NCI-H1092 treated with DMSO at 0.1 percent for 48 hours (cell line): ENCODE measurements at regions not wholly inside any gene's neighbourhood (a gene's known extent, or its start where the extent isn't known, plus 50 kb on each side); places are given as distances from the start of the nearest gene placed in this dataset.
"Not testable (repeated sequence)": the region's sequence is repeated elsewhere in the genome, so short reads cannot be mapped to it uniquely, and the experiment has no call there.

Experiments
- DNase-seq: peaks from one replicate; lab custom pipeline; 2025; lab: John Stamatoyannopoulos, UW

DNA sequence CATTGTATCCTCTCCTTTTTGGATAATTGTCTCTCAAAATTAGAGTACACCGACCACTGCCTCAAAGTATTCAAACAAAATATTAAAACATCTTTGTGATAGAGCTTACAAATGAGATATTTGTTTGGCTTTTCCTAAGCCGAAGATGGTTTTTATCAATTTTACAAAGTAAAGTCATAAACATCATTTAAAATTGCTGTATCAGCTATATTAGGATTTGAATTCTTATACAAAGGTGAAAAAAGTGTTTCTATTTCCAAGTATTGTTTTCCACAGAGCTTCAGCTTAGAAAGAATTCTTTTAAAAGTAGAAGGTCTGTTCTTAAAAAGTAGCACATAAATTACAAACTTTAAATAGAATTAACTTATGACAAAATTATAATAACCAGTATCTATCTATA lies 116.6 kb upstream of the IFNE start:
- DNase-seq, result no peak

DNA sequence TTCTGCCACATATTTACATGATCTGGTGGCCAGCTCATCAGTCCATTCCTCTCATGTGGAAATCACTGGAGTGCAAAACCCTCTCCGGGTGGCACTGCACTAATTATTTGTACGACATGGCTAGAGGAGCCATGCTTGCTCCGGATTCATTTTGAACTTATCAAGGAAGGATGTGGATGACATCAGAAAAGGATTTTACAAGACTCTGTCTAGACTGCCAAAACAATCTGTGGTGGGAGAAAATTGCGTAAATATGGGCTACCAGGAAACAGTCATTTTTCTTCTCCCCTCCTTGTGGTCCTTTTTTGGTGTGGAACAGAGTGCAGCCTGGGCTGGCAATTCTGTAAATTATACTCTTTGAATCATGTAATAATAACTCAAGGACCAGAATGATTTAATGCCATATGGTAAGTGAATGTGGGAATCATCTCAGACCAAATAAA lies 123.4 kb upstream of the IFNE start:
- DNase-seq, result no peak

DNA sequence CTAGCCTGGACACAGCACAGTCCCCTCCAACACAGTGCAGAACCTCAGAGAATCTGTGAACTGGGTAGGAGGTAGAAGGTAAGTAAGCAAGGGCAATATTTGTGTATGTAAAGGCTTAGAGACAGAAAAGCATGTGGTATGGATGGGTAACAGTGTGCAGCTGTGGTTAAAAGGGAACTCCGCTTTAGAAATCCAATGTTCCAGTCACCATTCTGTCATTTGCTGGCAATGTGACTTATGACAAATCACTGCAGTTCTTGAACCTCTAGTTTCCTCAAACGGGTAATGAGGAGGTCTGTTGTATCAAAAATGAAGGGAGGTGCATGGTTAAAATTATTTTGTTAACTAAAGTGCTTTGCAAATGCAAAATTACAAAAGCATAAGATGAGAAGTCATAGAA lies 125.5 kb upstream of the IFNE start:
- no peak for DNase-seq

DNA sequence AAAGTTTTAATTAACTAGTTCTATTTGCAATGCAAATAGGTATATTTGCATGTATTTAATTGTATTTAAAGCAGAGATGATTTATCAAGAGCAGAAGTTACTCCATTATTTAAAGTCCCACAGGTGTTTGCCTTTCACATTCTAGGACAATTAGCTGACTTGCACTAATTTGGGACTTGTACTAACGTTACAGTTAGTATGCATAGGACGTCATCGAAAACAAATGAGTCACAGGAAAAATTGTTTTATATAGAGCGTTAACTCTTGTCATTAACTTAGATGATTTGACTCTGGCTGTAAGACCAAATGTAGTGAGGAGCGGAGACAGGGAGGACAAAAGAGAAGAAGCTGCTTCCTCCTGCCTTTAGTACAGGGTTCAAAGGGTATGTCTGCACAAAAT lies 126.1 kb upstream of the IFNE start:
- no peak for DNase-seq

DNA sequence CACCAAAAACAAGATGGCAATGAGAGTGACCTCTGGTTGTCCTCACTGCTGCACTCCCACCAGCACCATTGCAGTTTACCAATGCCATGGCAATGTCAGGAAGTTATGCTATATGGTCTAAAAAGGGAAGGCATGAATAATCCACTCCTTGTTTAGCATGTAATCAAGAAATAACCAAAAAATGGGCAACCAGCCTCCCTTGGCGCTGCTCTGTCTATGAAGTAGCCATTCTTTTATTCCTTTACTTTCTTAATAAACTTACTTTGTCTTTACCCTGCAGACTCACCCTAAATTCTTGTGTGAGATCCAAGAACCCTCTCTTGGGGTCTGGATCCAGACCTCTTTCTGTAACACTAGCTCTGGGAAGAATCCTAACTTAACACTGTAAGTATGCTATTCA lies 127.4 kb upstream of the IFNE start:
- no peak for DNase-seq

DNA sequence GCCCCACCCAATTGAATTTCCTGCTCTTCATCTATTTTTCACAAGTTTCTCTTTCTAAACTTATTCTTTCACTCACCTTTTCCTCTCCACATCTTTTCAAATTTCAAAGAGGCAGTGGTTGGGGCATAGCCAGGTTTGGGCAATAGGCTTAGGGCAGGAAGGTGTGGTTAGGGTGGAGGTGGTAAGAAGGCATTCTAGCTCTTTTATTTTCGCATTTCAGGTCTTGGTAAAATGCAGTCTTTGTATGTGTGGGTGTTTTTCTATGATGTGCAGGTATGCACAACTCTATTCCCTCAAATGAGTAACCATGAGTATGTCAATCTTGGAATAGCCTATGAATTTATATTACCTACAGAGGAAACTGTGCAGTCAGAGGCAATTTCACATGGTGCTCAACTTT lies 129.8 kb upstream of the IFNE start:
- DNase-seq, result no peak

DNA sequence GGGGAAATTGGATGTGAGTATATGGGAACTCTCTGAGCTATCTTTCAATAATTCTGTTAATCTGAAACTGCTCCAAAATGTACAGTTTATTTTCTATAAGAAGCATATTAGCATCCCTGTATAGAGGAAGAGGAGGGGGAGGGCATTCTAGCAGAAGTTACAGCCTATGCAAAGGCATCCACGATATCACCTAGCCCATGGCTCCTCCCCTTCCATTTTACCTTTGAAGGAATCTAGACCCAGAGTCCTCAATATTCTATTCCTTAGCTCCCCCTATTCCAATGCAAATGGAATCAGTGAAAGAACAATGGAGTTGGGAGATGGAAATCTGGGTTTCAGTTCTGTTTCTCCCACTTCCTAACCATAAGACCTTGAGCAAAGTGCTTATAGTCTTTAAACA lies 132.9 kb upstream of the IFNE start:
- DNase-seq, result no peak

DNA sequence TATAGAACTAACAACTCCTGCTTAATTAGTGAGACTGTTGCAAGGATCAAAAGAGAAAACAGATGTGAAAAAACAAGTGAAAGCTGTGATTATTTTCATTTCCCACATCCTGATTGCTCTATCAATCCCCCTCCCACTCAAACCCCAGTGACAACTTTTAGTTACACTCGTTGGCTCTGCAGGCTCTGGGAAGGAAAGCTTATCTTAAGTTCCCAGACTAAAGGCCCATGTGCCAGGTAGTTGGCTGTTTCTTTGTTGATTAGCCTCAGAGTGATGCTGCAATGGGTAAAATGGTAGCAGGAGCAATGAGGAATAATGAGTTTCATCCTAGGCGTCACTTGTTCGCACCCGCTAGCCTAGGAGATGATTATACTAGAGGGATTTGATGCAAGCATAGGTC lies 133.3 kb upstream of the IFNE start:
- DNase-seq, result no peak

DNA sequence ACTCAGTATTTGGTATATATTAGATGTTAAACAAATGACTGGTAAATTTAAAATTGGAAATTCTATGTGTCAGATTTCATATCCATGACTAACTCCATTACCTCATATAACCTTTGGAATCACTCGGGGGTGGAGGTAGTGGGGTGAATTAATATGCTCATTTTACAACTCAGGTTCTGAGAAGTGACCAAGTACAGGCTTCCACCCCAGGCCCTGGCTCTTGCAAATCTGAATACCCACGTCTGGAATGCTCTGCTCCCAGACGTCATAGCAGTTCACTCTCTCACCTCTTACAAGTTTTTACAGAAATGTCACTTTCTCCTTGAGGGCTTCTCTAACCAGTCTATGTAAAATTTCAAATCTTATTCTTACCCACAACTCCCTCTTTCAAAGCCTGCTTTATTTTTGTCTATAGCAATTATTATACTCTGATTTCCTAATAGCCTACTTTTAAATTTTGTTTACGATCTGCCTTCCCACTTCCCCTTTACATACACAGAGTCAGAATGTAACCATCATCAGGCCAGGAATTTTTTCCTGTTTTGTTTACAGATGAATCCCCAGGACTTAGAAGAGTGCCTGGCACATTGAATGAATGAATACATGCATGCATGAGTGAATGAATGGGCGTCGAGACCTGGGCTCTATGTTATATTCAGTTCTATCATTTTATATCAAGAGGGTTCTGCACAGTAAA lies 134.1 kb upstream of the IFNE start:
- no peak for DNase-seq

DNA sequence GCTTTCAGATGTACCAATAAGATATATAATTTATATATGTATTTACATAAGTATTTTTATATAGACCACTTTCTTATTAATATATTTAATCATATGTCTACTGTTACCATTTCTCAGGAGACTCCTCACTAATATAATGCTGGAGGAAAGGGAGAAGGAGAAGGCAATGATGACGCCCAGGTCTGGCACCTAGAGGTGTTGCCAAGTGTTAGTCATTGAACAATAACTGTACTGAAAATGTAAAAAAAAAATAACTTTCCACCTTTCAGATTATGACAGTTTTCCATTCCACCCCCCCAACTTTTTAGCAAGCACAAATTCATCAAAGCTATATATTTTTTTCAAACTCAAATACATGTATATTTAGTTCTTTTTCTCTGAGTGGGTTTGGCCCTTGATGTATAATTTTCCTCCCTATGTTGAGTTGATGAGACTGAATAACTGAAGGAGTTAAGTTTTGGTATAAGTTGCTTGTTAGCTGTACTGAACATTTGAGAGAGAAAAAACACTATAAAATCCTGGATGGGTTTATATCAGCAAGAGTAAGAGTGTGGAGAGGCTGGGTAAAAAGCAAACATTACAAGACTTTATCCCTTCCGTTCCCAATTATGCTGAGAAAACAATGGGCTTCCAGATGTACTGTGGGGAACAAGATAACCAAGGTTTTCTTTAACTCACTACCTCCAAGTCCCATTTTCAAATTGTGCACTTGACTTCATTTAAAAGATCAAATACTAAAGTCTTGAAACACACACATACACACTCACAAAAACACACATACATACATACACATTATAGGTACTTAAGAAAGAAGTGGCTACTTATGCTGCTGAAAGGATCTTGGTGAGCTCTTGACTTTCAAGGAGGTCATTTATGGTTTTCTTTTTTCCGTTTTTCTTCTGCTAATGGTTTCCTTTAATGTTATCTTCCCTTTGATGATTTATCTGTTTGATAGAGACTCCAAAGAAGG lies 142.8 kb upstream of the IFNE start:
- DNase-seq, result no peak

DNA sequence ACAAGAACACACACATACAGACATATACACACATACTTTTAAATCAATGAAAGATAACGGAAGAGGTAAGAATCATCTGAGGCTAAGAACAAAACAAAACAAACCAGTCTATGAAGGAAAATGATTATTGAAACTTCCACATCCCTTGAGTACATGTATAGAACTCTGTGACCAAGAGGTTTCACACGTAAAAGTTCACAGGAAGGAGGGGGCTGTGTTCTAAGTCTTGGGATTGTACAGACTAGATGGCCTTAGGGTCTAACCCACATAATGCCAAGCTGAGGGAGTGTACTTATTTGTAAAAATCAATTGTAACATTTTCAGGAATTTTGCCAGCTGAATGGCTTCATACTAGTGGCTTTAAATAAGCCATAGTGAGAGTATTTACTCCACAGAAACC lies 144.4 kb upstream of the IFNE start:
- no peak for DNase-seq

DNA sequence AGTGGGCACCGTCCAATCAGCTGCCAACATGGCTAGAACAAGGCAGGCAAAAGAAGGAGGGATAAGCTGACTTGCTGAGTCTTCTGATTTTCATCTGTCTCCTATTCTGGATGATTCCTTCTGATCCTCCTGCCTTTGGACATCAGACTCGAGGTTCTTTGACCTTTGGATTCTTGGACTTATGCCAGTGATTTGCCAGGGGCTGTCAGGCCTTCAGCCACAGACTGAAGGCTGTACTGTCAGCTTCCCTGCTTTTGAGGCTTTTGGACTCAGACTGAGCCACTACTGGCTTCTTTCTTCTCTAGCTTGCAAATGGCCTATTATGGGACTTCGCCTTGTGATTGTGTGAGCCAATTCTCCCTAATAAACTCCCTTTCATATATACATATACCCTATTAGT lies 146.8 kb upstream of the IFNE start:
- DNase-seq, result not testable (repeated sequence)

DNA sequence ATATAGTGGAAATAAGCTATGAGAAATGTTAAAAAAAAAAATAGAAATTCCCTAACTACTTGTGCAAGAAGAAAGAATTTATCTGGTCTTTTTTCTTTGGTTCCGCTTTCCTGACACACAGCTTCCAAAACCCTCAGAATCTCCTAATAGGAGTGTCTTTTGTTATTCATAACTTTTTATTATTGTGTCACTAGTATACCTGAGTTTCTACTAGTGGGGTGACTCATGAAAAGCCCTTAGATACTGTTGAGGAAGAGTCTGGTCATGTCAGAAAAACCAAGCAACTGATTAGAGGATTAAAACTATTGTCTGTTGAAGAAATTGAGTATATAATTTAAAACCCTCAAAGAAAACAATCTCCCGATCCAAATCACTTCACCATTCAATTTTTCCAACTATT lies 152.8 kb upstream of the IFNE start:
- DNase-seq, result no peak

DNA sequence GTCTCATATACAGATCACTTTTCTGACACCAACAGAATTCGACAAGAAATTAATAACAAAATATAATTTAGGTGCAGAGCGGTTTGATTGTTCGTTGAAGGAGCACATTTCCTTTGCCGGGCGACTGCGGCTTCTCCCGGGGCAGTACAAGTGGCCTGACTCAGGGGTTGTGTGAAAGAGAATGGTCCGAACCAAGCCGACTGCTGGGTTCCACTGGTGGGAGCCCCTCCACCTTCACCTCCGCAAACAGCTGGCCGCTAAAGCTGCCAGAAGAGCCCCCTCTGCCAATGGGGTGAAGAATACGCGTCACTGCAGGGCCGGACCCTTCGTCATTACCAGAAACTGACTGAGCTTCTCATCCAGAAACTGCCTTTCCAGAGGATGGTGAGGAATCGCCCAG lies 156.0 kb upstream of the IFNE start:
- DNase-seq, result no peak

DNA sequence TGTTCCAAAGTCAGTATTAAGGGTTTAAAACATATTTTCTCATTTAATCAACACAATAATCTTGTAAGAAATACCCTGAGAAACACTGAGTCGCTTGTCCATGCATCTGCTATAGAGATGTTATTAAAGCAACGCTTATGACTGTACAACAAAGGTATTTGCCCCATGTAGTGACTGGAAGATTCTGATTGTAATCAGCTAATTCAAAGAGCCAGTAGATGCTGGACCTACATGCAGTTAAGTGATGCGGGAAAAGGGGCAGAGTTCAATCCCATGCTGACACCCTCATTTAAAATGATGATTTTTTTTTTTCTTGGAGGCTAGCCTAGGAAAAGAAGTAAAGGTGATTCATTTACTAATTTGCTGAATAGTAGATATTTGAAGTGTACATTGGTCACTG lies 149.3 kb upstream of the MTAP start:
- no peak for DNase-seq

DNA sequence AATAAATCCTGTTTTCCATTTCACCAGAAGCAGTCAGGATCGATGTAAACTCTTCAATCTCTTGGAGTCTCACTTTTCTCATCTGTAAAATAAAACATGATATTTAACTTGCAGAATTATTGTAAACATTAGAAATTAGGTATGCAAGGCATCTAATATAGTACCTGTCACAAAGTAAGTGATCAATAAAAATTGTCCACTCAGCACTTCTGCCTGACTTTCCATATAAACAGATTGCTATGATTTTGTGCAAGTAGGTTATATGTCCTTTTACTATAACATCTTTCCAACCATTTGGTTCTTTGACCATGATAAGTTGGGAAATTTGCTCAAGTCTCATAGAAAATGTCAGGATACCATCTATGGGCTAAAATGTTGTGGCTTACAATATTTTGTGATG lies 148.8 kb upstream of the MTAP start:
- no peak for DNase-seq

DNA sequence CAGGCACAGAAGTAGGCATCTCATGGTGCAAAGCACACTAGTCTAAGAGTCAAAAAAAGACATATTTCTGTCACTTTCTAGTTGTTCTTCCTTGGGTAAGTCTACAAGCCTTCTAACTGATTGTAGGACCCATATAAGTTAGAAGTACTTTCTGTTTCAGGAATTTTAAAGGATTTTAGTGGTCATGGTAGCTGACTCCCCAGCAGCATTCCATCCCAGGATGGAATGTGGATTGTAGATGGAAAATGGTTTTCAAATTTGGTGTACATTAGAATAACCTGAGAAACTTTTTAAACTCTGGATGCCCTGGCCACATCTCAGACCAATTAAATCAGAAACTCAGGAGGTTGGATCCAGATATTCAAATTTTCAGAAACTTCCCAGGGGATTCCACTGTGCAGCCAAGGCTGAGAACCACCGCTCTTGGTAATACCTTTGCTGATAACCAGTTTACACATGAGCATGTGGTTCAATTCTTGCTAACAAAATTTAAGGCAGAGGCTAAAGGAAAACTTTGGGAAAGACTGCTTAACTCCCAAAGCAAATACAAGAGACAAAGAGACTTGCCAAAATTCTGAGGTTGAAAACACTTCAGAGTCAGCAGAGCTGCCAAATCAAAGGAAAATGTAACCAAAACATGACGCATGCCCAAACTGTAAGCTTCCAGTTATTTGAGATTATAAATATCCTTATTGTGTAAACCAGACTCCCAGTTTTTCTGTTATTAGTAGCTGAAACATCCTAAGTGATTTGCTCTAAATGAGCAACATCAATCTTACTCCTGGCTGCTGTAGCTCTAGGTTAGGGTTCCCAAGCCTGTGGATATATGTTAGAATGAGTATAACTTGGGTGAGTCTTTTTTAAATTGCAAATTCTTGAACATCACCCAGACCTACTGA lies 145.4 kb upstream of the MTAP start:
- no peak for DNase-seq

DNA sequence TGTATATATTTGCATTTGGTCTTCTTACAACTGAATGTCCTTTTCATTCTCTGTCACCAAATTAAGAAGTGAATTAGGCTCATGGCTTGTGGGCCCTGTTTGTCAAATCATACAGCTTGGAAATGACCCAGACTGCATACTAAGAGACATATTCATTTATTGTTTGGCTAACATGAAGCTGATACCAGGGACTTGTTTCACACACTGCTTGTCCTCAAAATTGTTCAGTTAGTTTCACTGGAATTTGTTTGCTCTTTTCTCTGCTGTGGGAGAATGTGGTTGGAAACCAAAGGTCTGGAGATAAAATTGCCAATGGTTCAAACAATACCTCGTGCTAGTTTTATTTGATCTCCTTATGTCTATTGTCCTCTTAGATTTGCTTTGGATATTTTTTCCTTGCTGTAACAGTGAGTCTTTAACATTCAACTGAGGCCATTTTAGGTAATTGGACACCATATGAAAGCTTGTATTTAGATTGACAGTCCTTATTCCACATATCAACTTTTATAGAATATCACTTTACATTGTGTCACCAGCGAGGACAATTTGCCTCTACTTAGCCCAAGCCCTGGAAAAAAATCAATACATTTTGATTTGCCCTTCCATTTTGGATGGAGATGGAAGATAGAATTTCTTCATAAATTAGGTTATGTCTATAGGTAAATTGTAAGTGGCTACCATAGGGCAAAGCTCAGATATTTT lies 144.3 kb upstream of the MTAP start:
- no peak for DNase-seq

DNA sequence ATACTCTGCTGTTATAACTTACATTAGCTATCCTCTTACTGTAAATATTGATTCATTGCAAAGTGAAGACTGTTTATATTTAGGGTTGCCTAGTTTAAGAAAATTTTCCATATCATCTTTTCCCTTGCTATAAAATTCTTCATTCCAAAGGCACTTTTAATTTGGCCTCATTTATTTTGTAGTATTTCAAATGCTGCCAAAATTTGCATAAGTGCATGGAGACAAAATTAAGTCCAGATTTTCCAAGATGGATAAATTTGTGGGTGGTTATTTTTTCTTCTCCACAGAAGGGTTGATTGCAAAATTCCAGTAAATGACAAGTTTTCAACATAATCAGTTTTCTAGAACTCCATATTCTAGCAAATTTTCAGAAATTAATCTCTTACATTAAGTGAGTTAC lies 141.5 kb upstream of the MTAP start:
- no peak for DNase-seq

DNA sequence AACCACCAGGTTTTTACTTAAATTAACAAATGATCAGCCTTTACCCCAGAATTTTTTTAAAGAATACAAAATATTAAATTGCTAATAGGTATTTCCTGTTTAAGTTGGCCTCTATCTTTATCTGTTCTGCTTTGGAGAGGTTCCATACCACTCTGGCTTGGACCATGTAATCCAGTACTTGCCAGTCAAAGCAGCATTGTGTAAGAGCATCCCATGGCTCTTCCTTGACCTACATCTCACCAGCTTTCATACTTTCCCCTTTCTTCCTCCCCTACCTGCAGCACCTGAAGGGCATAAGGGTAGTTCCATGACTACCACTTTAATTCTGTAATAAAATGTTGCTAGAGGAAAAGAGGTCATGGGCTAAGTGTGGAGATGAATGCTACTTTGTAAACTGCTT lies 140.8 kb upstream of the MTAP start:
- no peak for DNase-seq

DNA sequence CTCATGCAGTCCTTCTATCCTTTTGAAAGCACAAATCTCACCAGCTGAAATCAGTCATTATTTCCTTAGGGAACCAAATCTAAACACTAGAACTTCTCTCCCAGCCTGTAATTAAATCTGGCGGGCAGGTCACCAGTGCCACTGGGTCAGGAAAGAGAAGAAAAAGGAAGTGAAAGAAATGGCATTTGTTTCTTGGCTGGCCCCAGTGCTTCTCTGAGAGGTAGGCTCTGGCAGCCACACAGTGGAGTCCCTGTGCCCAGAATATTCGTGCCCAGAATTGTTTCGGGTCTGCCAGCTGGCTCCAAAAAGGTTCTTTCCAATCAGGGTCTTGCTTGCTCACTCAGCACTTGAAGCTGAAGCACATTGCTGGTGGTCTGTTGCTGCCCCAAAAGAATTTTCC lies 133.9 kb upstream of the MTAP start:
- DNase-seq, result no peak

DNA sequence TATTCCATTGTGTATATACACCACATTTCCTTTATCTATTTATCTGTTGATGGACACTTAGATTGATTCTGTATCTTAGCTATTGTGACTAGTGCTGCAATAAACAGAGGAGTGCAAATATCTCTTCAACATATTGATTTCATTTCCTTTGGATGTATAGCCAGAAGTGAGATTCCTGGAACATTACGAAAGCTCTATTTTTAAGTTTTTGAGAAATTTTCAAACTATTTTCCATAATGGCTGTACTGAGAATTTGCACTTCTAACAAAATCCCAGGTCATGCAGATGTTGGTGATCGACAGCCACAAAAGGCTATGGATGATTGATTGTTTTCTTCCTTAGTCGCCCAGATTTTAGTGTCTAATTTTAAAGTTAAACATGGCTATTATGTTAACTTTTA lies 132.7 kb upstream of the MTAP start:
- DNase-seq, result no peak
